IMR-90 (cell line): ENCODE measurements at regions not wholly inside any gene's neighbourhood (a gene's known extent, or its start where the extent isn't known, plus 50 kb on each side); places are given as distances from the start of the nearest gene placed in this dataset.

Experiments
- ATAC-seq: fragments of 200-7000 bp; cut with Tn5 transposase; 2 replicates; pipeline ENCODE4 v1.9.1; 2020; ENCODE audit warnings: low read depth, mild to moderate bottlenecking, moderate library complexity
- BruUV-seq: library from RNA; stranded (reverse); fragments of 400-500 nt; replicated peaks from 2 replicates; lab custom pipeline; 2021; lab: Mats Ljungman, UMichigan
- CTCF ChIA-PET: fragments of 300-600 bp; formaldehyde crosslinking; extraction: SDS; loops from one replicate; lab custom pipeline; 2021; ENCODE audit warnings: antibody characterized with exemption; lab: Yijun Ruan, JAX
- POLR2A ChIA-PET: fragments of 300-600 bp; sonication (Branson Sonifier 250); formaldehyde crosslinking; loops from one replicate; lab custom pipeline; 2022; ENCODE audit warnings: antibody characterized with exemption; ENCODE audit not compliant: unreplicated experiment; lab: Charles Lee
- DNase-seq: peaks from one replicate; pipeline ENCODE4 v3.0.0; 2013
- H2AFZ ChIP-seq: replicated peaks from 2 replicates; pipeline ENCODE3; 2013; ENCODE audit warnings: low read length, mild to moderate bottlenecking; ENCODE audit not compliant: poor library complexity
- H2AK5ac ChIP-seq: 2 replicates; pipeline ENCODE4 v1.6.1; 2013; ENCODE audit warnings: low read depth, low read length, inconsistent platforms
- H2AK9ac ChIP-seq: replicated peaks from 2 replicates; pipeline ENCODE3; 2013; ENCODE audit warnings: mild to moderate bottlenecking, low read depth, low read length, moderate library complexity; ENCODE audit not compliant: poor library complexity
- H2BK120ac ChIP-seq: 2 replicates; pipeline ENCODE4 v1.6.1; 2013; ENCODE audit warnings: low read depth, low read length, inconsistent platforms
- H2BK15ac ChIP-seq: 3 replicates; pipeline ENCODE4 v1.6.1; 2013; ENCODE audit warnings: low read depth, low read length, inconsistent platforms
- H2BK20ac ChIP-seq: 2 replicates; pipeline ENCODE4 v1.6.1; 2013; ENCODE audit warnings: low read depth, mild to moderate bottlenecking, inconsistent platforms, low read length, moderate library complexity
- H2BK5ac ChIP-seq: 2 replicates; pipeline ENCODE4 v1.6.1; 2013; ENCODE audit warnings: mild to moderate bottlenecking, low read depth, low read length, inconsistent platforms; ENCODE audit not compliant: poor library complexity, severe bottlenecking
- H3K14ac ChIP-seq: replicated peaks from 2 replicates; pipeline ENCODE4 v1.6.1; 2013; ENCODE audit warnings: low read depth, low read length, inconsistent platforms
- H3K18ac ChIP-seq: 2 replicates; pipeline ENCODE4 v1.6.1; 2013; ENCODE audit warnings: low read depth, low read length, control low read depth
- H3K23ac ChIP-seq: 2 replicates; pipeline ENCODE4 v1.6.1; 2013; ENCODE audit warnings: low read depth, low read length, inconsistent platforms
- H3K27ac ChIP-seq: 2 replicates; pipeline ENCODE4 v1.5.1; 2013; ENCODE audit warnings: mild to moderate bottlenecking, control low read depth, low read length; ENCODE audit not compliant: insufficient read depth
- H3K27me3 ChIP-seq: 2 replicates; pipeline ENCODE4 v1.6.1; 2013; ENCODE audit warnings: low read length; ENCODE audit not compliant: control insufficient read depth, insufficient read depth
- H3K36me3 ChIP-seq: 2 replicates; pipeline ENCODE4 v1.6.1; 2013; ENCODE audit warnings: low read length, mixed read lengths; ENCODE audit not compliant: control insufficient read depth, insufficient read depth
- H3K4ac ChIP-seq: 2 replicates; pipeline ENCODE4 v1.6.1; 2013; ENCODE audit warnings: low read depth, low read length, inconsistent platforms
- H3K4me1 ChIP-seq: 2 replicates; pipeline ENCODE4 v1.6.1; 2013; ENCODE audit warnings: low read length, mixed read lengths; ENCODE audit not compliant: control insufficient read depth, insufficient read depth
- H3K4me2 ChIP-seq: 2 replicates; pipeline ENCODE4 v1.6.1; 2013; ENCODE audit warnings: low read depth, mild to moderate bottlenecking, control low read depth, low read length, moderate library complexity
- H3K4me3 ChIP-seq: 2 replicates; pipeline ENCODE4 v1.5.1; 2013; ENCODE audit warnings: low read depth, mild to moderate bottlenecking, control low read depth, low read length, moderate library complexity; ENCODE audit not compliant: insufficient read depth
- H3K56ac ChIP-seq: 2 replicates; pipeline ENCODE4 v1.6.1; 2013; ENCODE audit warnings: low read length, inconsistent platforms; ENCODE audit not compliant: insufficient read depth; ENCODE audit errors: extremely low read depth
- H3K79me1 ChIP-seq, 2 experiments: 2 replicates each; pipeline ENCODE4 v1.6.1; 2013; ENCODE audit warnings: low read length in 2 of 2, inconsistent platforms in 1 of 2, low read depth in 1 of 2
- H3K9ac ChIP-seq: 2 replicates; pipeline ENCODE4 v1.6.1; 2013; ENCODE audit warnings: low read depth, low read length, control low read depth
- H3K9me1 ChIP-seq: 2 replicates; pipeline ENCODE4 v1.6.1; 2013; ENCODE audit warnings: low read length, inconsistent platforms; ENCODE audit not compliant: insufficient read depth
- H3K9me3 ChIP-seq: 2 replicates; pipeline ENCODE4 v1.6.1; 2013; ENCODE audit warnings: low read length; ENCODE audit not compliant: control insufficient read depth, insufficient read depth
- H4K20me1 ChIP-seq: 2 replicates; pipeline ENCODE4 v1.6.1; 2013; ENCODE audit warnings: low read length, inconsistent platforms; ENCODE audit not compliant: insufficient read depth
- H4K5ac ChIP-seq: 2 replicates; pipeline ENCODE4 v1.6.1; 2013; ENCODE audit warnings: mild to moderate bottlenecking, low read depth, low read length, control low read depth
- H4K8ac ChIP-seq, 2 experiments: 2 replicates each; pipeline ENCODE4 v1.6.1; 2013; ENCODE audit warnings: low read depth in 2 of 2, low read length in 2 of 2, control low read depth in 1 of 2, inconsistent platforms in 1 of 2
- H4K91ac ChIP-seq: 2 replicates; pipeline ENCODE4 v1.6.1; 2013; ENCODE audit warnings: low read depth, low read length, inconsistent platforms; ENCODE audit not compliant: insufficient read depth
- CHD1 ChIP-seq: IDR thresholded peaks from 2 replicates; pipeline ENCODE4 v1.6.1; 2012; ENCODE audit warnings: low read depth, low read length, improper control_type of control experiment
- CTCF ChIP-seq: conservative IDR thresholded peaks from 2 replicates; pipeline ENCODE4 v1.5.1; 2012; ENCODE audit warnings: mild to moderate bottlenecking, low read depth, low read length, improper control_type of control experiment
- MAFK ChIP-seq: IDR thresholded peaks from 2 replicates; pipeline ENCODE4 v1.6.1; 2012; ENCODE audit warnings: low read depth, low read length, improper control_type of control experiment
- MAZ ChIP-seq: IDR thresholded peaks from 2 replicates; pipeline ENCODE4 v1.6.1; 2012; ENCODE audit warnings: low read depth, mild to moderate bottlenecking, low read length, improper control_type of control experiment, moderate library complexity, borderline replicate concordance
- NFE2L2 ChIP-seq: fragments of 150-350 bp; IDR thresholded peaks from 2 replicates; pipeline ENCODE4 v1.6.1; 2016; ENCODE audit warnings: low read depth, mild to moderate bottlenecking, low read length
- POLR2A ChIP-seq: IDR thresholded peaks from 2 replicates; pipeline ENCODE4 v1.6.1; 2012; ENCODE audit warnings: mild to moderate bottlenecking, low read depth, low read length
- RAD21 ChIP-seq: IDR thresholded peaks from 2 replicates; pipeline ENCODE4 v1.6.1; 2012; ENCODE audit warnings: low read length, improper control_type of control experiment
- RFX5 ChIP-seq: IDR thresholded peaks from 2 replicates; pipeline ENCODE4 v1.8.0; 2012; ENCODE audit warnings: low read depth, mild to moderate bottlenecking, low read length, moderate library complexity
- SMC3 ChIP-seq: fragments of 150-350 bp; IDR thresholded peaks from 2 replicates; pipeline ENCODE4 v1.6.1; 2016; ENCODE audit warnings: low read depth, mild to moderate bottlenecking, antibody characterized with exemption, low read length, moderate library complexity
- WGBS, 2 experiments: methylation state at CpG; one replicate each; pipeline versions ENCODE4 v1.1.5 to v1.1.7; 2013; ENCODE audit warnings: missing lambda C conversion rate in 2 of 2; ENCODE audit not compliant: insufficient read length in 1 of 2; ENCODE audit errors: extremely low coverage in 2 of 2; 5-methylcytosine and 5-hydroxymethylcytosine counted together
- dilution Hi-C: fragments of 300-500 bp; cut with HindIII; formaldehyde crosslinking; loops from one replicate; pipeline ENCODE4 v1.14.3; 2018; ENCODE audit warnings: low sequenced_read_pairs; ENCODE audit not compliant: unreplicated experiment
- in situ Hi-C: fragments of 300-500 bp; cut with MboI; formaldehyde crosslinking; loops from 3 replicates; pipeline ENCODE4 v1.14.3; 2019; ENCODE audit warnings: low sequenced_read_pairs, inconsistent platforms, mixed read lengths
- intact Hi-C: fragments of 100-400 bp; cut with micrococcal nuclease; formaldehyde crosslinking; loops from 2 replicates; pipeline ENCODE4 v1.10.0; 2022

GRCh38 chr16:49108611-49109010, 173.0 kb downstream of the CBLN1 start:
- Histone ChIP-seq H4K91ac (no peak overlapping the region), H4K8ac (no peak overlapping the region), H3K23ac (no peak overlapping the region), H3K4ac (no peak overlapping the region), H2AFZ (no peak overlapping the region), H2BK5ac (no peak overlapping the region), H3K9me1 (no peaks in the 10 kb centered on the region), H3K18ac (no peak overlapping the region), H3K4me1 (no peaks in the 10 kb centered on the region), H3K79me1 (no peaks in the 10 kb centered on the region), H3K4me3 (no peak overlapping the region), H2BK20ac (no peak overlapping the region), H2AK9ac (no peak overlapping the region), H3K27me3 (no peaks in the 10 kb centered on the region), H3K14ac (no peak overlapping the region), H2AK5ac (no peak overlapping the region), H4K5ac (no peak overlapping the region), H3K27ac (no peak overlapping the region), H3K9me3 (no peaks in the 10 kb centered on the region), H3K4me2 (no peak overlapping the region), H3K9ac (no peak overlapping the region), H3K36me3 (no peaks in the 10 kb centered on the region), H2BK15ac (no peak overlapping the region), H4K20me1 (no peaks in the 10 kb centered on the region), H2BK120ac (no peak overlapping the region), H3K56ac (no peak overlapping the region)
- WGBS, 2 experiments, result 83% methylated on average over 2 of the region's 3 CpGs; no CpG with 5 or more reads in 1 of the 2 experiments
- in situ Hi-C loops, result no loop called here
- DNase-seq (no peak), ATAC-seq (no peak)
- ChIA-PET CTCF (no interaction called here), POLR2A (no interaction called here)
- intact Hi-C loops, result no loop called here
- dilution Hi-C loops, result no loop called here
- BruUV-seq, result no TSS peak
- TF ChIP-seq NFE2L2 (no peak), RFX5 (no peak), POLR2A (no peak), MAZ (no peak), CTCF (no peak), MAFK (no peak), SMC3 (no peak), CHD1 (no peak), RAD21 (no peak)
